ENCODE measurements at regions not wholly inside any gene's neighbourhood (a gene's known extent, or its start where the extent isn't known, plus 50 kb on each side); places are given as distances from the start of the nearest gene placed in this dataset.

- TF ChIP-seq EZH2 (IDR thresholded peaks at IDR 0.05; ENCODE audit: low read length, missing control alignments) (no peak), CTCF (conservative IDR thresholded peaks at IDR 0.05 in 1 of 2, IDR thresholded peaks at IDR 0.05 in 1 of 2; ENCODE audit: low read depth in 1 of 2, low read length in 2 of 2) (no peak)
- no peak overlapping the region for H3K4me2 ChIP-seq (ENCODE audit: extremely low read depth, insufficient read depth, low read length)
- no peak overlapping the region for H3K27ac ChIP-seq (ENCODE audit: insufficient read depth, low read length)
- no peaks in the 10 kb centered on the region for H3K27me3 ChIP-seq (ENCODE audit: control insufficient read depth, insufficient read depth, low read length)
- no peak for DNase-seq (ENCODE audit: low read depth in 2 of 2)
- H4K20me1 ChIP-seq (ENCODE audit: control insufficient read depth, extremely low read depth, insufficient read depth, low read length): no peaks in the 10 kb centered on the region
- H2AFZ ChIP-seq (ENCODE audit: low read length): no peak overlapping the region
- H3K9me3 ChIP-seq (ENCODE audit: control insufficient read depth, insufficient read depth, low read depth, low read length): no peaks in the 10 kb centered on the region
- no peaks in the 10 kb centered on the region for H3K4me1 ChIP-seq (ENCODE audit: control insufficient read depth, extremely low read depth, insufficient read depth, low read length)
- H3K36me3 ChIP-seq (ENCODE audit: control insufficient read depth, insufficient read depth, low read length): no peaks in the 10 kb centered on the region
- no peak overlapping the region for H3K9ac ChIP-seq (ENCODE audit: insufficient read depth, low read length)
- H3K4me3 ChIP-seq (replicated peaks in 1 of 4; ENCODE audit: control extremely low read depth in 1 of 4, insufficient read depth in 1 of 4, low read depth in 3 of 4, low read length in 4 of 4): no peak overlapping the region
- no peaks in the 10 kb centered on the region for H3K79me2 ChIP-seq (ENCODE audit: control insufficient read depth, insufficient read depth, low read length)
These were observed 163.4 kb upstream of the NFE2L3 start for GRCh38 chr7:25988640-25989039.

GRCh38 chr7:25989140-25989705 lies 162.8 kb upstream of the NFE2L3 start:
- Histone ChIP-seq H3K9ac (ENCODE audit: insufficient read depth, low read length) (no peak overlapping the region), H3K4me2 (ENCODE audit: extremely low read depth, insufficient read depth, low read length) (no peak overlapping the region), H3K27me3 (ENCODE audit: control insufficient read depth, insufficient read depth, low read length) (no peaks in the 10 kb centered on the region), H3K36me3 (ENCODE audit: control insufficient read depth, insufficient read depth, low read length) (no peaks in the 10 kb centered on the region), H3K79me2 (ENCODE audit: control insufficient read depth, insufficient read depth, low read length) (no peaks in the 10 kb centered on the region), H3K4me1 (ENCODE audit: control insufficient read depth, extremely low read depth, insufficient read depth, low read length) (no peaks in the 10 kb centered on the region), H2AFZ (ENCODE audit: low read length) (no peak overlapping the region), H4K20me1 (ENCODE audit: control insufficient read depth, extremely low read depth, insufficient read depth, low read length) (no peaks in the 10 kb centered on the region), H3K27ac (ENCODE audit: insufficient read depth, low read length) (no peak overlapping the region), H3K9me3 (ENCODE audit: control insufficient read depth, insufficient read depth, low read depth, low read length) (no peaks in the 10 kb centered on the region), H3K4me3 (replicated peaks in 1 of 4; ENCODE audit: control extremely low read depth in 1 of 4, insufficient read depth in 1 of 4, low read depth in 3 of 4, low read length in 4 of 4) (no peak overlapping the region)
- no peak for DNase-seq (ENCODE audit: low read depth in 2 of 2)
- TF ChIP-seq CTCF (conservative IDR thresholded peaks at IDR 0.05 in 1 of 2, IDR thresholded peaks at IDR 0.05 in 1 of 2; ENCODE audit: low read depth in 1 of 2, low read length in 2 of 2): no peak
- no peak for TF ChIP-seq EZH2 (IDR thresholded peaks at IDR 0.05; ENCODE audit: low read length, missing control alignments)

GRCh38 chr7:25994433-25994994 lies 157.5 kb upstream of the NFE2L3 start:
- no peak for DNase-seq (ENCODE audit: low read depth in 2 of 2)
- no peaks in the 10 kb centered on the region for H3K36me3 ChIP-seq (ENCODE audit: control insufficient read depth, insufficient read depth, low read length)
- no peaks in the 10 kb centered on the region for H4K20me1 ChIP-seq (ENCODE audit: control insufficient read depth, extremely low read depth, insufficient read depth, low read length)
- H3K4me2 ChIP-seq (ENCODE audit: extremely low read depth, insufficient read depth, low read length): no peak overlapping the region
- no peaks in the 10 kb centered on the region for H3K4me1 ChIP-seq (ENCODE audit: control insufficient read depth, extremely low read depth, insufficient read depth, low read length)
- H3K4me3 ChIP-seq (replicated peaks in 1 of 4; ENCODE audit: control extremely low read depth in 1 of 4, insufficient read depth in 1 of 4, low read depth in 3 of 4, low read length in 4 of 4): no peak overlapping the region
- H2AFZ ChIP-seq (ENCODE audit: low read length): no peak overlapping the region
- H3K27ac ChIP-seq (ENCODE audit: insufficient read depth, low read length): no peak overlapping the region
- H3K27me3 ChIP-seq (ENCODE audit: control insufficient read depth, insufficient read depth, low read length): no peaks in the 10 kb centered on the region
- no peaks in the 10 kb centered on the region for H3K79me2 ChIP-seq (ENCODE audit: control insufficient read depth, insufficient read depth, low read length)
- H3K9me3 ChIP-seq (ENCODE audit: control insufficient read depth, insufficient read depth, low read depth, low read length): no peaks in the 10 kb centered on the region
- H3K9ac ChIP-seq (ENCODE audit: insufficient read depth, low read length): no peak overlapping the region
- TF ChIP-seq EZH2 (IDR thresholded peaks at IDR 0.05; ENCODE audit: low read length, missing control alignments) (no peak), CTCF (conservative IDR thresholded peaks at IDR 0.05 in 1 of 2, IDR thresholded peaks at IDR 0.05 in 1 of 2; ENCODE audit: low read depth in 1 of 2, low read length in 2 of 2) (no peak)
